Activated CD4-positive, alpha-beta T cell treated with anti-CD3 and anti-CD28 coated beads for 36 hours (primary cell): ENCODE measurements at regions not wholly inside any gene's neighbourhood (a gene's known extent, or its start where the extent isn't known, plus 50 kb on each side); places are given as distances from the start of the nearest gene placed in this dataset.
"Not testable (repeated sequence)": the region's sequence is repeated elsewhere in the genome, so short reads cannot be mapped to it uniquely, and the experiment has no call there.

Experiments
- ATAC-seq: fragments of 200-7000 bp; cut with Tn5 transposase; one replicate; pipeline ENCODE4 v1.10.0; 2021; ENCODE audit warnings: mild to moderate bottlenecking, moderate library complexity
- CTCF ChIA-PET: fragments of 350-600 bp; sonication (Branson Sonifier 250); formaldehyde crosslinking; loops from one replicate; lab custom pipeline; 2021; ENCODE audit warnings: antibody characterized with exemption; lab: Charles Lee
- POLR2A ChIA-PET: fragments of 350-600 bp; sonication (Branson Sonifier 250); formaldehyde crosslinking; loops from one replicate; lab custom pipeline; 2021; ENCODE audit warnings: antibody characterized with exemption, inconsistent platforms; lab: Charles Lee
- DNase-seq: peaks from one replicate; pipeline ENCODE4 v3.0.0-alpha.2; 2020
- H3K27ac Mint-ChIP-seq: one replicate; pipeline ENCODE4 v1.8.0; 2021; ENCODE audit warnings: mixed read lengths
- H3K27me3 Mint-ChIP-seq: one replicate; pipeline ENCODE4 v1.8.0; 2021; ENCODE audit warnings: mixed read lengths
- H3K36me3 Mint-ChIP-seq: one replicate; pipeline ENCODE4 v1.8.0; 2021; ENCODE audit warnings: low read depth, mixed read lengths
- H3K4me1 Mint-ChIP-seq: one replicate; pipeline ENCODE4 v1.8.0; 2021; ENCODE audit warnings: mixed read lengths
- H3K4me3 Mint-ChIP-seq: one replicate; pipeline ENCODE4 v1.8.0; 2021; ENCODE audit warnings: mild to moderate bottlenecking, moderate library complexity, mixed read lengths
- H3K9me3 Mint-ChIP-seq: one replicate; pipeline ENCODE4 v1.8.0; 2021; ENCODE audit warnings: low read depth, mixed read lengths
- intact Hi-C, 2 experiments: fragments of 100-400 bp; cut with DNase I in 1 of 2; cut with micrococcal nuclease in 1 of 2; formaldehyde crosslinking; loops; one replicate each; pipeline versions ENCODE4 v1.14.2 to v1.15.1; 2022 to 2024; cut with DNase I, micrococcal nuclease

DNA sequence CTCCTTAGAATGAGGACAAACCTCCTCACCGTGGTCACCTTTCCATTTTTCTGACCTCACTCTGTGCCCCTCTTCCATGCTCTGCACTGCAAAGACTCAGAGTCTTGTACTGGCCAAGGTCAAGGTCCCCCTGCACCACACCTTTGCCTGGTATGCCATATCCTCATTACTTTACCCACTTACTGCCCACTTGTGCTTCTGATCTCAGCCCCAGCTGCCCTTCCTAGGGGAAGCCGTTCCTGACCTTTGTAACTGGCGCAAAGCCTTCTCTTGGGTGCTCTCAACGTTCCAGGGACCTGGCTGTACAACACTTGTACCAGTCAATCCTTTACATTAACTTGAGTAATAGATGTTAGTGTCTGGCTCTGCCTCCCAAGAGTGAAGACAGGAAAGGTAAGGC lies 256.0 kb downstream of the SV2B start:
- Mint-ChIP-seq H3K27ac (no peak overlapping the region), H3K9me3 (no peaks in the 10 kb centered on the region), H3K4me1 (no peaks in the 10 kb centered on the region), H3K4me3 (no peak overlapping the region), H3K36me3 (no peaks in the 10 kb centered on the region), H3K27me3 (peaks cover 2% of the 10 kb centered on the region)
- intact Hi-C loops: no loop called here
- POLR2A ChIA-PET: no interaction called here
- ATAC-seq: no peak
- DNase-seq: no peak
- CTCF ChIA-PET: interaction anchor here (1.0 kb wide), 1 partner anchor 84 kb away, joined by 3 read pairs; no protein-coding TSS in a partner anchor

DNA sequence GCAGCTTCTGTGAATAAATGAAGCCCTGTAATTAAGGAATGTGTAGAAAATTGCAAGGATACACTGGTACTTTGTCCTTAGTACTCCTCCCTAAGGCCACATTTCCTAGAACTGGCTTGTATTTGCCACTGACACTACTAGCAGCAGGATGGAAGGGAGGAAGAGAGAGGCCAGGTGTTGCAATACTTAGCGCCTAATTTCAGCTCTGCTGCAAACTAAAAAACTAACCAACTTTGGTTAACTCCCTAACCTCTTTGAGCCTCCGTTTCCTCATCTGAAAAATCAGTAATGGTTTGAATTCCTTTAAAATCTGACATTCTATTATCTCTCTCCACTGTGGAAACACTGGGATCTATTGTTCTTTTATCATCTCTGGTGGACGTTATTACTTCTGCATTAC lies 257.0 kb downstream of the SV2B start:
- Mint-ChIP-seq H3K4me3 (no peak overlapping the region), H3K27me3 (peaks cover 2% of the 10 kb centered on the region), H3K4me1 (no peaks in the 10 kb centered on the region), H3K9me3 (no peaks in the 10 kb centered on the region), H3K36me3 (no peaks in the 10 kb centered on the region), H3K27ac (no peak overlapping the region)
- ATAC-seq (no peak), DNase-seq (no peak)
- intact Hi-C loops: no loop called here
- POLR2A ChIA-PET: no interaction called here
- CTCF ChIA-PET: interaction anchor here (0.8 to 1.1 kb wide), 2 partner anchors 11 to 565 kb away, joined by 3 read pairs; no protein-coding TSS in a partner anchor

DNA sequence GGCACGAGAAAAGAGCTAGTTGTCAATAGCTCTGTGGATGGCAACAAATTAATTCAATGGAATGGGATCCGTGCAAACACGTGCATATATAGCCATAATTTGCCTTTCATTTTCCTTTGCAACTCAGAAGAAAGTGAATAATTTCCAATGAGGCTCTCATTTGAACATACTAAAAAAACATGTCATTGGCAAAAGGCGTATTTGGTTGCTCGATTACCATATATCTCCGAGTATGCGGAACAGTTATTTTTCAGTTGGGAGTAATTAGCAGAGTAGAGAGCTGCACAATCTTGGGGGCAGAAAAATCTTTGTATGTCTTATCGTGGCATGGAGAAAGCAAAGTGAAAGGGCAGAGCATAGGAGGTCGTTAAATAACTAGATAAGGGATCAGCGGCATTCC lies 257.4 kb downstream of the SV2B start:
- Mint-ChIP-seq H3K36me3 (no peaks in the 10 kb centered on the region), H3K4me1 (no peaks in the 10 kb centered on the region), H3K27me3 (peaks cover 2% of the 10 kb centered on the region), H3K27ac (no peak overlapping the region), H3K9me3 (no peaks in the 10 kb centered on the region), H3K4me3 (no peak overlapping the region)
- DNase-seq: no peak
- ChIA-PET POLR2A (no interaction called here), CTCF (interaction anchor here (0.8 to 1.1 kb wide), 2 partner anchors 12 to 565 kb away, joined by 3 read pairs; no protein-coding TSS in a partner anchor)
- ATAC-seq: no peak
- intact Hi-C loops: no loop called here

DNA sequence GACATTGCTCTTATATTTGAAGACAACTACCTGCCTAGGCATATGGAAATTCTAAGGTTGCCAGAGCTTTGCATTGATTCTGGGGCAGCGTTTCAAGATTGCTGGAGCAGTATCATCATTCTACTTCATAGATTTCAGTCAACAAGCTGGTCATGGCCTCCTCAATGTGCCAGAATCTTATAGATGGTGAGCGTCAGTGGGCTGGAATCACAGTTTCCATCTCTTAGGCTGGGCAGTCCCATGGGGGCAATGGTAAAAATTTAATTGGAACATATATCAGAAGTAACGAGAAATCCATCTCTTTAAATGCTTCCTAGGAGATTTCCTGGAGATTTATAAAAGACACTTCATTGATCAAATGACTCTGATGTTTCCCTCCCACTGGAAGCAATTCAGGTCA lies 258.3 kb downstream of the SV2B start:
- Mint-ChIP-seq H3K27me3 (peaks cover 2% of the 10 kb centered on the region), H3K4me3 (no peak overlapping the region), H3K36me3 (no peaks in the 10 kb centered on the region), H3K9me3 (no peaks in the 10 kb centered on the region), H3K4me1 (no peaks in the 10 kb centered on the region), H3K27ac (no peak overlapping the region)
- CTCF ChIA-PET: interaction anchor here (0.6 to 1.4 kb wide), 2 partner anchors 348 to 685 kb away, joined by 3 read pairs; no protein-coding TSS in a partner anchor
- ATAC-seq (no peak), DNase-seq (no peak)
- intact Hi-C loops: no loop called here
- POLR2A ChIA-PET: no interaction called here

- DNase-seq, H3K9me3 Mint-ChIP-seq, ATAC-seq, H3K27me3 Mint-ChIP-seq, H3K27ac Mint-ChIP-seq, H3K4me1 Mint-ChIP-seq, H3K4me3 Mint-ChIP-seq, intact Hi-C loops, H3K36me3 Mint-ChIP-seq, POLR2A ChIA-PET: not testable (repeated sequence)
- CTCF ChIA-PET: interaction anchor here (1.2 to 1.5 kb wide), 2 partner anchors 12 to 22 kb away, joined by 3 read pairs; no protein-coding TSS in a partner anchor
Observed at GRCh38 chr15:91361696-91362095, 261.6 kb downstream of the SV2B start.

DNA sequence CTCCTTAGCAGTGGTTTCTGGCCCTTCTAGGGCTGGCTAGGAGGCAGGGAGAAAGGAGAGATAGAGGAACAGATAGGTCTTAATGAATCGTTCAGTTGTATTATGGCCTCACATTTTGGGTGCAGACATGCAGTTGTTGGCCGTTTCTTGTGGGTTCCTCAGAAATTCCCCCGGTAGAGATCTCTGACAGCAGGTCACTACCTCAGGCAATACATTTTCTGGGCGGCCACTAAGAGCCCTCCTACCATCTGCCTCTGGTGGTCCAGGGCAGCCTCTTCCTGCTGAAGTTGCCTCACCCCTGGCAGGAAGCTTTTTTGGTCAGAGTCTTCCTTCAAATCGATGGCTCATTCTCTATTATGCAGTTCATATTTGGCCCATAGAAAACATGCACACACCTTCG lies 266.1 kb downstream of the SV2B start:
- peaks cover 10% of the 10 kb centered on the region for H3K4me1 Mint-ChIP-seq
- intact Hi-C loops: no loop called here
- no peaks in the 10 kb centered on the region for H3K36me3 Mint-ChIP-seq
- DNase-seq (no peak), ATAC-seq (no peak)
- POLR2A ChIA-PET: no interaction called here
- no peak overlapping the region for H3K27ac Mint-ChIP-seq
- peaks cover 5% of the 10 kb centered on the region for H3K9me3 Mint-ChIP-seq
- CTCF ChIA-PET: no interaction called here
- no peak overlapping the region for H3K4me3 Mint-ChIP-seq
- no peaks in the 10 kb centered on the region for H3K27me3 Mint-ChIP-seq

GRCh38 chr15:91368611-91369010 lies 268.6 kb downstream of the SV2B start:
- intact Hi-C loops: no loop called here
- H3K4me1 Mint-ChIP-seq: peaks cover 10% of the 10 kb centered on the region
- H3K9me3 Mint-ChIP-seq: peaks cover 5% of the 10 kb centered on the region
- no peak overlapping the region for H3K27ac Mint-ChIP-seq
- ATAC-seq (no peak), DNase-seq (no peak)
- CTCF ChIA-PET: no interaction called here
- no peak overlapping the region for H3K4me3 Mint-ChIP-seq
- H3K36me3 Mint-ChIP-seq: no peaks in the 10 kb centered on the region
- H3K27me3 Mint-ChIP-seq: no peaks in the 10 kb centered on the region
- POLR2A ChIA-PET: no interaction called here

DNA sequence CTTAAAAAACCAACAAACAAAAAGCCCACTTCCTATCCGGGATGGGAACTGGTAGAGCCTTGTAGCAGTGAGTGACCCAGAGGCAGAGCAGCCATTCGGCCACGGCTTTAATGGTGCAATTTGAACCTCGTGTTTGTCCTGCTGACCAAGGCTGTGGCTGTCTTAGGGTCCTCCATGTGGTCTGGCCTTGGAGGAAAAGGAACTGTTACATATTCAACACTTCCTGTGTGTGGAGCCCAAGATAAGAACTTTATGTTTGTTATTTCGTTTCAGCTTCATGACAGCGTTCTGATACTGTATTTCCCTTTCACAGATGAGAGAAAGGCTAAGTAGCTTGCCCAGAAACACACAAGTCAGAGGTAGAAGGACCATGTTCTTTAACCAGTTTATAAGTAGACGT lies 269.8 kb downstream of the SV2B start:
- ATAC-seq (no peak), DNase-seq (no peak)
- no peak overlapping the region for H3K27ac Mint-ChIP-seq
- H3K27me3 Mint-ChIP-seq: no peaks in the 10 kb centered on the region
- ChIA-PET POLR2A (no interaction called here), CTCF (interaction anchor here (0.5 kb wide), 2 partner anchors 32 to 1745 kb away, joined by 3 read pairs; no protein-coding TSS in a partner anchor)
- H3K4me1 Mint-ChIP-seq: peaks cover 10% of the 10 kb centered on the region
- no peaks in the 10 kb centered on the region for H3K36me3 Mint-ChIP-seq
- peaks cover 2% of the 10 kb centered on the region for H3K9me3 Mint-ChIP-seq
- no peak overlapping the region for H3K4me3 Mint-ChIP-seq
- intact Hi-C loops: no loop called here

DNA sequence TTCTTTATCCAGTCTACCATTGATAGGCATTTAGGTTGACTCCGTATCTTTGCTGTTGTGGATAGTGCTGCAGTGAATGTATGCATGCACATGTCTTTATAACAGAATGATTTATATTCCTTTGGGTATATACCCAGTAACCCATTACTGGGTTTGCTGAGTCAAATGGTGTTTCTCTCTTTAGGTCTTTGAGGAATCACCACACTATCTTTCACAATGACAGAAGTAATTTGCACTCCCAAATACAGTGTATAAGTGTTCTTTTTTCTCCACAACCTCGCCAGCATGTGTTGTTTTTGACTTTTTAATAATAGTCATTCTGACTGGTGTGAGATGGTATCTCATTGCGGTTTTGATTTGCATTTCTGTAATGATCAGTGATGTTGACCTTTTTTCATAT lies 271.3 kb downstream of the SV2B start:
- CTCF ChIA-PET: interaction anchor here (1.0 kb wide), 1 partner anchor 99 kb away, joined by 3 read pairs; no protein-coding TSS in a partner anchor
- H3K27ac Mint-ChIP-seq, H3K4me1 Mint-ChIP-seq, H3K36me3 Mint-ChIP-seq, H3K4me3 Mint-ChIP-seq, DNase-seq, ATAC-seq, POLR2A ChIA-PET, H3K27me3 Mint-ChIP-seq, H3K9me3 Mint-ChIP-seq, intact Hi-C loops: not testable (repeated sequence)

DNA sequence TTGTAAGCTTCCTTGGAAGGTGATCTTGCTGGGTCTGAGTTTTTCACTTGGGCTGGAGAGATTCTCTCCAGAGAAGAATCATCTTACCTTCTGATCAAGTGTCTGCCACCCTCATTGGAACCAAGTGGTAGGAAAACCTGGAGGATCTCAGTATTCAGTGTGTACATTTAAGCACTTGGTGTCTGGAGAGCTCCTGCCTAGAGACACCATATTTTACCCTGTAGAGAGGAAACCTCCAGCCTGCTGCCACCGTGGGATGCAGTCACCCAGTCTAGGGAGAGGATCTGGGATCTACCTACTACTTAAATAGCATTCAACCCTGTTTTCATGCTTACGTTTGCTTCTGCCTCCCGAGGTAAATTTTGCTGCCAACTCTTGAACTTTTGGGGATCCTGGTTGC lies 274.3 kb downstream of the SV2B start:
- Mint-ChIP-seq H3K27me3 (no peaks in the 10 kb centered on the region), H3K36me3 (no peaks in the 10 kb centered on the region), H3K4me3 (no peak overlapping the region), H3K9me3 (peaks cover 2% of the 10 kb centered on the region), H3K27ac (no peak overlapping the region), H3K4me1 (peaks cover 10% of the 10 kb centered on the region)
- DNase-seq (no peak), ATAC-seq (no peak)
- ChIA-PET CTCF (no interaction called here), POLR2A (no interaction called here)
- intact Hi-C loops: no loop called here

DNA sequence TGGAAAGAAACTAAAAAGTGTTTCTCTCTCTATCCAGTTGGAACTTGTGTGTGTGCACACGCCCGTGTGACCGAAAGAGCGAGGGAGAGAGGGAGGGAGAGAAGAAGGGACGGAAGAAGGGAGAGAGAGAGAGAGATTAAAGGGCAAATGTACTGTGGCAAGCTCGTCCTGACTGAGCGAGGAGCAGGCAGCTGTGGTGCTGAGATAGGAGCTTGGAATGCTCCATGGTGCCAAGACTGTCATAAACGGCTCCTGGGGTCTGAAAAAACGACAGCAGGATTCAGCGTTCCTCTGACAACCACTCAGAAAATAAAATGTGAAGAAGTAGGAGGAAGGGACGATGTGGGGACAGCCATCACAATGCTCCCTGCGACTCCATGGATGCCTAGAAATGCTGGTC lies 276.0 kb downstream of the SV2B start:
- Mint-ChIP-seq H3K9me3 (peaks cover 2% of the 10 kb centered on the region), H3K36me3 (no peaks in the 10 kb centered on the region), H3K4me3 (no peak overlapping the region), H3K4me1 (no peaks in the 10 kb centered on the region), H3K27ac (no peak overlapping the region), H3K27me3 (no peaks in the 10 kb centered on the region)
- no peak for DNase-seq
- intact Hi-C loops: no loop called here
- POLR2A ChIA-PET: interaction anchor here (0.6 to 0.7 kb wide), 2 partner anchors 49 to 280 kb away, joined by 3 to 4 read pairs; no protein-coding TSS in a partner anchor
- CTCF ChIA-PET: no interaction called here
- no peak for ATAC-seq

- intact Hi-C loops: no loop called here
- ATAC-seq (no peak), DNase-seq (no peak)
- peaks cover 2% of the 10 kb centered on the region for H3K27me3 Mint-ChIP-seq
- H3K4me3 Mint-ChIP-seq: no peak overlapping the region
- no peak overlapping the region for H3K27ac Mint-ChIP-seq
- no peaks in the 10 kb centered on the region for H3K36me3 Mint-ChIP-seq
- CTCF ChIA-PET: interaction anchor here (0.6 kb wide), 1 partner anchor 128 kb away, joined by 3 read pairs; no protein-coding TSS in a partner anchor
- H3K9me3 Mint-ChIP-seq: no peaks in the 10 kb centered on the region
- POLR2A ChIA-PET: no interaction called here
- no peaks in the 10 kb centered on the region for H3K4me1 Mint-ChIP-seq
Observed at GRCh38 chr15:91380114-91380513, 280.1 kb downstream of the SV2B start.
